Prostate gland (tissue), 2 donors: ENCODE measurements at regions not wholly inside any gene's neighbourhood (a gene's known extent, or its start where the extent isn't known, plus 50 kb on each side); places are given as distances from the start of the nearest gene placed in this dataset.

Experiments
- CTCF ChIP-seq, 4 experiments: fragments of 200-600 bp in 2 of 4; fragments of 450-650 bp in 2 of 4; sonication (generic) in 2 of 4; IDR thresholded peaks; 1 replicate in 3 of 4; 2 replicates in 1 of 4; pipeline ENCODE4 v1.5.1; 2016 to 2019; ENCODE audit warnings: antibody characterized with exemption in 4 of 4, mild to moderate bottlenecking in 2 of 4, moderate library complexity in 2 of 4
- POLR2A ChIP-seq: fragments of 450-650 bp; IDR thresholded peaks from one replicate; pipeline ENCODE4 v1.6.1; 2016; ENCODE audit warnings: antibody characterized with exemption, mild to moderate bottlenecking
- POLR2AphosphoS5 ChIP-seq: sonication (generic); formaldehyde crosslinking; IDR thresholded peaks from one replicate; pipeline ENCODE4 v1.6.1; 2017; ENCODE audit warnings: antibody characterized with exemption

GRCh38 chr5:120873083-120873482 lies 409.0 kb downstream of the PRR16 start:
- TF ChIP-seq POLR2A (no peak), CTCF (IDR thresholded peaks at IDR 0.05) (no peak), POLR2AphosphoS5 (no peak)
